ENCODE measurements at regions not wholly inside any gene's neighbourhood (a gene's known extent, or its start where the extent isn't known, plus 50 kb on each side); places are given as distances from the start of the nearest gene placed in this dataset.

DNA sequence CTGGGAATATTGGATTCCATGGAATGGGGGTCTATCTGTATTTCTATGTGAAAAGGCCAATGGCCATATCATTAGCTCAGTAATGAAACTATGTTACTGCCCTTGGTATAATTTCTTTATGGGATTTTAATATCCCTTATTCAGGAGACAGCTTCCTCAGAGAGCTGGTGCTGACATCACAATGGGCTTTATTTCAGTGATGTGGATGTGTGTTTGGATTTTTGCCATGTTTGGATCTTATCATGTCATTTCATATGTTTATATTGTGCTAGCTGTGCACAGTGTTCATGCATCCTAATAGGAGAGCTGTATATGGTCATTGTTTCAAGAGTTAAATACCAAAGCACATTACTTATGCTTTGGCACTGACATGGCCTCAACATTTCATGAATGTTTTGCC lies 806.1 kb upstream of the MAP3K7 start:
- no peak for TF ChIP-seq CTCF (conservative IDR thresholded peaks at IDR 0.05; ENCODE audit: low read depth, low read length)
- no peak for TF ChIP-seq EZH2 (IDR thresholded peaks at IDR 0.05; ENCODE audit: borderline replicate concordance, low read depth, low read length, poor library complexity, severe bottlenecking)

Data from A673 (cell line).